Left hindlimb (tissue), 1 donor: ENCODE measurements at regions not wholly inside any gene's neighbourhood (a gene's known extent, or its start where the extent isn't known, plus 50 kb on each side); places are given as distances from the start of the nearest gene placed in this dataset.
"Not testable (repeated sequence)": the region's sequence is repeated elsewhere in the genome, so short reads cannot be mapped to it uniquely, and the experiment has no call there.

Experiments
- DNase-seq: peaks from one replicate; pipeline ENCODE4 v3.0.0-alpha.2; 2018

DNA sequence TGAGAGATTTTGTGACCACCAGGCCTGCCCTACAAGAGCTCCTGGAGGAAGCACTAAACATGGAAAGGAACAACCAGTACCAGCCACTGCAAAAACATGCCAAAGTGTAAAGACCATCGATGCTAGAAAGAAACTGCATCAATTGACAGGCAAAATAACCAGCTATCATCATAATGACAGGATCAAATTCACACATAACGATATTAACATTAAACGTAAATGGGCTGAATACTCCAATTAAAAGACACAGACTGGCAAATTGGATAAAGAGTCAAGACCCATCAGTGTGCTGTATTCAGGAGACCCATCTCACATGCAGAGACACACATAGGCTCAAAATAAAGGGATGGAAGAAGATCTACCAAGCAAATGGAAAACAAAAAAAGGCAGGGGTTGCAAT, 182.4 kb downstream of the PRELID2 start:
- not testable (repeated sequence) for DNase-seq

DNA sequence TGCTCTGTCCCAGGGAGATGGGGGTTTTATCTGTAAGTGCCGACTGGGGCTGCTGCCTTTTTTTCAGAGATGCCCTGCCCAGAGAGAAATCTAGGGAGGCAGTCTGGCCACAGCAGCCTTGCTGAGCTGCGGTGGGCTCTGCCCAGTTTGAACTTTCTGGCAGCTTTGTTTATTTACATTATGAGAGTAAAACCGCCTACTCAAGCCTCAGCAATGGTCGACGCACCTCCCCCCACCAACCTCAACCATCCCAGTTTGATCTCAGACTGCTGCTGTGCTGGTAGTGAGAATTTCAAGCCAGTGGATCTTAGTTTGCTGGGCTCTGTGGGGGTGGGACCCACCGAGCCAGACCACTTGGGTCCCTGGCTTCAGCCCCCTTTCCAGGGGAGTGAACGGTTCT, 188.0 kb downstream of the PRELID2 start:
- peak; percentile 51 for DNase-seq

DNA sequence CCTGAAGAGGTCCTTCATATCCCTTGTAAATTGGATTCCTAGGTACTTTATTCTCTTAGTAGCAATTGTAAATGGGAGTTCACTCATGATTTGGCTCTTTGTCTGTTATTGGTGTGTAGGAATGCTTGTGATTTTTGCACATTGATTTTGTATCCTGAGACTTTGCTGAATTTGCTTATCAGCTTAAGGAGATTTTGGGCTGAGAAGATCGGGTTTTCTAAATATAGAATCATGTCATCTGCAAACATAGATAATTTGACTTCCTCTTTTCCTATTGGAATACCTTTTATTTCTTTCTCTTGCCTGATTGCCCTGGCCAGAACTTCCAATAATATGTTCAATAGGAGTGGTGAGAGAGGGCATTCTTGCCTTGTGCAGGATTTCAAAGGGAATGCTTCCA, 191.9 kb downstream of the PRELID2 start:
- not testable (repeated sequence) for DNase-seq

DNA sequence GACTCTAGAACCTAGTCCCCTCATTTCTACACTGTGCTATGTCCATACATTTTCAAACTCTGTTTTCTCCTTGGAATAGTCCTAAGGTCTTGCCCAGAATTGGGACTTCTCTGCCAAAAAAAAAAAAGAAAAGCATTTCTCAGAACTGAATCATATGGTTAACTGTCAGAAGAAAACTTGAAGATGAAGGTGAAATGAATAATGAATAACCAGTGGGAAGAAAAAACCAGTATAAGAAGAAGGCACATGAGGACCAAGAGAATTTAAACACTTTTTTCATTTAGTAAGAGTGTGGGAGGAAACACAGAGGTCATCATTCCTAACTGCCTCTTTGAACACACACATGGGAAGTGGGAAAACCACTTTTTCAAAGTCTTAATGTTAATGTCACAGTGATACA, 197.7 kb downstream of the PRELID2 start:
- no peak for DNase-seq

DNA sequence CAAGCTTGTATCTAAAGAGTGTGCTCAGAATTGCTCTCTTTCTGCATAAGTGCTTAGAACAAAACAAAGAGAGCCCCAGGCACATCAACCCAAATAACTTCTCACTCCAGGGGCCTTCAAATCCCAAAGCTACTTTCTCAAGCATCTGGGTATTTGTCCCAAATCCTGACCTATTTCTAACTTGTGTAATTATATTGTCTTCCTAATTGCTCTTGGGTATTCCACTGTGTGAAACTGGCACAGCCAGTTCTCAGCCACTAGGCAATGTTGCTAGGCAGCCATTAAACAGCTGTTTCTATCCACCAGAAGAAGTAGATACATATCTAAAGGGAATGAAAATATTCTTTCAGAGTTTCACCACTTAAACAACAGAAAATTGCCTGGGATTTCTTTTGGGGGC, 198.8 kb downstream of the PRELID2 start:
- DNase-seq, result no peak

DNA sequence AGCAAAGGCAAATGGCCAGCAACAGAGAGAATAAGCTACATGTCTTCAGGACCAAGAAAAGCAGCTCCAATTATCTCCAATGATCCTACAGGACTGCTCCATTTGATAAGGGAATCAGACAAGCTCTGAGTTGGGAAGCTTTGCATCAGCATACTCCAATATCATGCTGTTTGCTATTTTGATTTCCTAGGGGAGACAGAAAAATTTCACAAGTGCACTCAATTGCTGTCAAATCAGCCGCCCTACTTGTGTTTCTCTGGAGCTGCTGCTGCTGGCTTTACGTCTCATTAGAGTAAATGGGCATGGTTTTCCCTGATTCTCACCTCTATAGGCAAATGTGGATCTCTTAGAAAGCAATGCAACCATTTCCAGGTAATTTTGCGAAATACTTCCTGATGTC, 201.7 kb downstream of the PRELID2 start:
- no peak for DNase-seq

DNA sequence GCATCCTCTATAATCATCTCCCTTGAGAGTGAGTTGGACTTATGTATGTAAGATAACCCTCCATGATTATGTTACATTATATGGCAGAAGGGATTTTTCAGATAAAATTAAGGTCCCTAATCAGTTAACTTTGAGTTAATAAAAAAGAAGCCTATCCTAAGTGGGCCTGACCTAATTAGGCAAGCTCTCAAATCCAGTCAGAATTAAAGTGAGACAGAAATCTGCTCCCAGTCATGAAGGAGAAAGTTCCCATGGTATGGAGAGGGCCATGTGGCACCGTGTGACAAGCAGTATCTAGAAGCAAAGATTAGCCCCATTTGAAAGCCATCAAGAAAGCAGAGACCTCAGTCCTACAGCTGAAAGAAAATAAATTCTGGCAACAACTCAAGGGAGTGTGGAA, 202.4 kb downstream of the PRELID2 start:
- no peak for DNase-seq

DNA sequence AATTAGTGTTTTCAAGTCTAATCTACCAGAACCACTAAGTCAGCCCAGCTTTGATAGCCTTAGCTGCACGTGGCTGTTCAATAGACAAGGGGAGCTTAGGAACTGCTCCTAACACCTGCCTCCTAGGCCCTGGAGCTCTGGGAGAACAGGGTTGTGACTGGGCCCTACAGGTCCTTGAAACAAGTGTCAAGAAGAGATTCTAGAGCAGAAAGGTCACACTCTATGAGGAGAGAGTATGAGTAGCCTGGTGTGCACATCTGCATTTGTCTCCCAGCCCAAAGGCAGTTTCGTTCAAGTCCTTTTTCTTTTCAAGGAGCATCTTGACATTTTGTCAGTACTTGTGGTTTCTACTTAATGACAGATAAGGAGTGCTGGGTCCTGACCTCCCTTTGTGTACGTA, 206.1 kb downstream of the PRELID2 start:
- DNase-seq, result no peak

DNA sequence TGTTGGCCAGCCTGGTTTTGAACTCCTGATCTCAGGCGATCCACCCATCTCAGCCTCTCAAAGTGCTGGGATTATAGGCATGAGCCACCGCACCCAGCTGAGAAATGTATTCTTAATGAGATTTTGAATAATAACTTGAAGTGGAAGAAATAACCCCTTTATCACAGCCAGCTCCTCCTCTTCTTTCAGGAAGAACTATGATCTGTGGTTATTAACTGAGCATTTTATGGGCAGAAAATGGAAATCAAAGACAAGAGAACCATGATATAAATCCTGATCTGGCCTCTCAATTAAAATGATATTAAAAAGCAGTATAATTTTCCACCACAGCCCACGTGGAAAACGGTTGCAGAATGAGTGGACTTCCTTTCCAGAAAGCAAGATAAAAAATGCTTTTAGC, 206.6 kb downstream of the PRELID2 start:
- no peak for DNase-seq

DNA sequence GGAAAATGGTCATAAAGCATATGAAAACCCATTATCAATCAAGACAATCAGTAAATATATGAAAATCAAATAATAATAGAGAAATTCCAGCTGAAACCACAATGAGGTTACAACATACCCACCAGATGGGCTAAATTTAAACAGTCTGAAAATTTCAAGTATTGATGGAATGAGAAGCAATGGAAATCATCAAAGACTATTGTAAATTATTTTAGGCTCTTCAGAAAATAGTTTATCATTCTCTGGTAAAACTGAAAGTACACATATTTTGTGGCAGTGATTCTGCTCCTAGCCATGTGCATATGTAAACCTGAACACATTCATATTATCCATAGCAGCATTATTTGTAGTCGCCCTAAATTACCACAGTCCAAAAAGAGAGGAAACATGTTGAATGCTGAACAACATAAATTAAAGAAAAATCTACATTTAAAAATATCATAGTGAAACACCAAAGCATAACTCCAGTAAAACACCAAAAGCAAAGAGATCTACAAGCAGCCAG, 215.3 kb downstream of the PRELID2 start:
- DNase-seq, result no peak

DNA sequence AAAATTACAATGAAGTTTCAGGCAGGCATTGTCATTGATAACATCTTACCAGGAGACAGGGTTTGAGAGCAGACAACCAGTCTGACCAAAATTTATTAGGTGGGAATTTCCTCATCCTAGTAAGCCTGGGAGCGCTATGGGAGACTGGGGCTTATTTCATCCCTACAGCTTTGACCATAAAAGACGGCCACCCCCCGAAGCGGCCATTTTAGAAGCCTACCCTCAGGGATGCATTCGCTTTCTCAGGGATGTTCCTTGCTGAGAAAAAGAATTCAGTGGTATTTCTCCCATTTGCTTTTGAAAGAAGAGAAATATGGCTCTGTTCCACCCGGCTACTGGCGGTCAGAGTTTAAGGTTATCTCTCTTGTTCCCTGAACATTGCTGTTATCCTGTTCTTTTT, 218.4 kb downstream of the PRELID2 start:
- not testable (repeated sequence) for DNase-seq

DNA sequence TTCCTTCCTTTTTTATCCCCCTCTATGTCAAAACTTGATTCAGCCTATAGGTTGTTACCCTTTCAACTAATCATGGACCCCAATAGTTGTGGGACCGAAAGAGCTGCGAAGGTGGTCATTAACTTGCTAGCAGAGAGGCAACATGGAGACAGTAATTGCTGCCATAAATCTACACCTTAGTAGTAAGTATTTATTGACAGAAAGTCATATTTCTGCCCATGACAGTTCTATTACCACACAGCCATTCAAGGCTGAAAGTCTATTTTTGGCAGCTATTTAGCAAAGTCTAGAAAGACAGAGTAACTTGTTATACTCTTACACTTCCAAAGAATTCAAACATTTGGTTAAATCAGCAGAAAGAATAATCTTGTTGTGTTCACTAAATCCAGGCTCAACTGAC, 236.2 kb downstream of the PRELID2 start:
- DNase-seq, result no peak

DNA sequence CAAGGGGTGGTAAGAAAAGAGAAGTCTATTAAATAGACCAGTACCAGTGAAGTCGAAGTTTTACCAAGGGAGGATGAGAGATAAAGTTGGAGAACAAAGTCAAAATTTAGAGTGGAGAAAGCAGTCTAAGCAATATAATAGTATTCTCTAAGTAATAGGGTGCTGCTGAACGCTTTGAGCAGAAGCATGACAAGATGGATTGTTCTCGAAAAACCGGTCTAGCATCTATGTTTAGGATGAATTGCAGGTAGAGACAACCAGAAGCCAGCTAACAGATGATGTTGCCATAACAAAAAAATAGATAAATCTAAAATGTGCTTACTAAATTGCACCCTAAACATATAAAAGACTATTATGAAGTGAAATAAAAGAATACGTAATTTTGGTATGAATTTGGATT, 237.0 kb downstream of the PRELID2 start:
- DNase-seq, result no peak

DNA sequence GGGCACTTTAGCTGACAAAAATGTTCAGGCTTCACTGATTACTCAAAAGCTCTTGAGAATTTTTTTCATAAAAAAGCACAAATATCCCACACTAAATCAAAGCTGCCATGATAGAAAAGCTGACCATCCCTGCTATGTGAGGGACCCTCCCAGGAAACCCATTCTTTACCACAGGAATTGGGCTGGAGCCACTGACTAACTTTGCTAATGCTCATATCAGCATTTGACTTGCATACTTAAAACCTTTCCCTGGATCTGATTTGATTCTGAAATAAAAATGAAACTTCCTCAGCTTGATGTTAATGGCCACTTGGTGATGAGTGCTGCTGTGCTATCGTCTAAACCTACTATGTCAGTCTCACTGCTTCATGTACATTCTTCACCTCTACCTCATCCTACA, 243.6 kb downstream of the PRELID2 start:
- DNase-seq, result no peak

DNA sequence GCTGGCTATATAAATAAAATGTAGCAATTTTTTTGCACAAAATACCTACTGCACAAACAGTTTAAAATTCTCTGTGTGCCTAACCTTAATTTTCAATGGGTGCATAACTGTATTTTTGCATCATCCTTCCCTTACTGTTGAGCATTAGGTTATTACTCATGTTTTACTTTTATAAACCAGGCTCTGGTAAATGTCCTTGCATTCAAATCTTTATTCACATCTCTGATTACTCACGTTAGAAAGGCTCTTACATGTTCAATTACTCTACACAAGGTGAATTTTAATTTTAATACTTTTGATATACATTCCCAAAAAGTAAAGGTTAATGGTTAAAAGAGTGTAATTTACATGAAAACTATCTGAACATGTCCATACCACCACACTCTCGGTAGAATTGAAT, 246.1 kb downstream of the PRELID2 start:
- DNase-seq, result no peak

DNA sequence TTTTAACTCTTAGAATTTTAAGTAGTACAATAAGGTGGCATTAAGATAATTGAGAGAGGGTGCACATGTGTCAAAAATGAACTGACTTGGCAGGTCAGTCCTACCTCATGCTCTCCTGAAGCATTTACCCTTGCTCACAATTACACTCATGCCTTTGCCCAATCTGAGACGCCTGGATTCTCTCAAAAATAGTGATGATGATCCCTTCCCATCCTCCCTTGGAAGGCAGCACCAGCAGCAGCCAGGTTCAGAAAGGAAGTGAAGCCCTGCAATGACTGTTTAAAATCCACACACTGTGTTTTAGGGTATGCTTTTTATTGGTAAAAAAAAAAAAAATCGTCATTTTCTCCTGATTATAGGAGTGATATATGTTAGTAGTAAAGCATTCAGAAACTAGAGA, 246.6 kb downstream of the PRELID2 start:
- DNase-seq, result no peak

DNA sequence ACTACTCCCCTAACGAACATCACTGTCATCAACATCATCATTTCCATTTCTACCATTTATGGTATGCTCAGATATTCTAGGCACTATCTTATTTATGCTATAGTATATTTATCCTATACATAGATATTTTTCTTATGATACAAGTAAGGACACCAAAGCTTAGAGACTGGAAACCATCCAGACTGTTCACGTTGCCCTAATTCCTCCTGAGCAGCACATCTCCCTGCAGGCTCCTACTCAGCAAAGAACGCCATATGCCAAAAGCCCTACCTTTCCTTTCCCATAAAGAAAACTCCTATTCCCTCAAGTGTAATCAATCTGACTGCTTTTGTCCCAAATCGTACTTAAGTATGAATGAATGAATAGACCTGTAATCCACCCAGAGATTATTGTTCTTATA, 247.0 kb downstream of the PRELID2 start:
- DNase-seq, result no peak

DNA sequence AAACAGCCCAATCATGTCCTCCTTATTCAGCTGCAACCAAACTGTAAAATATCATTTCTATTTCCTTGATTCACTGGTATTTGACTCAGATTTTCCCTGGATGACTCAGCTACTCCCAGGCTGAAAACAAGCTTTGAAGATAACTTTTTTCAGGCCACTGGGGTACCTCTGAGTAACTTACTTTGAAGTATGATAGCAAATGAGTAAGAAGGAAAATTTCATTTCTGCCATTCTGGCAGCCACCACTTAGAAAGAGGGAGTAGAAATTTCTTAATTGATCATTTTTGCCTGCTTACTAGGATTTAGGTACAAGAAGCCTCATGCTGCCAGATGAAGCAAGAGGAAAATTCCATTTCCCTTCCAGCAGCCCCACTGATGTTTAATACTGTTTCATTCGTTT, 247.4 kb downstream of the PRELID2 start:
- no peak for DNase-seq

DNA sequence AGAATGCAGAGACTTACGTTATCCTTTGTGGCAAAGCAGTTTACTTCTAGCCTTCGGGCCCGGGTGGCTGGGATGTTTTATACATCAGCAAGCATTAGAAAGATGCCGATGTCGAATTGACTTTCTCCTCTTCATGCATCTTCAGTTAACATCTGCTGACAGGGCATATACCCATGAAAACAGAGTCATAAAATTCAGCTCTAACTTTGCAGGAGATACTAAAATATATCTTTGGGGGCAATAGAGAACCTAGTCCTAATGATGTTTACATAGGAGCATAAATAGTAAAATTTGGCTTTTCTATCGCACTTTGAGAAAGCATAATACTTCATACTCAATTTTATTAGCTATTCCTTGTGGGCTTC, 247.9 kb downstream of the PRELID2 start:
- DNase-seq, result no peak

DNA sequence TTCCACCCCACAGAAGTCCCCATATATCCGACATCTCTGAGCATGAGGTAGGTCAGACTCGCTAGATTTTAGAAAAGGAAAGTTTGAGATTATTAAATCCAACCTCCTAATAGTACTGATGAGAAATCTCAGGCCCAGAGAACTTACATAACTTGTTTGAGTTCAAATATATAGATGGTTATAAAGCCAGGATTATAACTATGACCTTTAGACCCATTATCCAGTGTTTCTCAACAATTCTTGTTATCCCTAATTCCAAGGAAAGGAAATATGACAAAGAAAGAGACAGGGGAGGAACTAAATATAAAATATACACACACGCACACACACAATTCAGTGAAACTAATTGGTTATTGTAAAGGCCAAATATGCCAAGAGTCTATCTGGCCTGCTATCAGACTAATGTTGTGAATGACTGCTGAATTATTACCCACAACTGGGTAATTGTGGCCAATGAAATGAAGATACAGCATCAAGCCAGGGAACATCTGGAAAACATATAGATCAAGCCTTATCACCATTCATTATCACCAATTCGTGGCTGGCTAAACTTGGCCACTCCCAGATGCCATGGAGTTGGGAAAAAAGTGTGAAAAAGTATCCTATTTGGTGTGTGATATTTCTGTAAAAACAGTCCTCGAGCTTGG, 248.4 kb downstream of the PRELID2 start:
- no peak for DNase-seq

DNA sequence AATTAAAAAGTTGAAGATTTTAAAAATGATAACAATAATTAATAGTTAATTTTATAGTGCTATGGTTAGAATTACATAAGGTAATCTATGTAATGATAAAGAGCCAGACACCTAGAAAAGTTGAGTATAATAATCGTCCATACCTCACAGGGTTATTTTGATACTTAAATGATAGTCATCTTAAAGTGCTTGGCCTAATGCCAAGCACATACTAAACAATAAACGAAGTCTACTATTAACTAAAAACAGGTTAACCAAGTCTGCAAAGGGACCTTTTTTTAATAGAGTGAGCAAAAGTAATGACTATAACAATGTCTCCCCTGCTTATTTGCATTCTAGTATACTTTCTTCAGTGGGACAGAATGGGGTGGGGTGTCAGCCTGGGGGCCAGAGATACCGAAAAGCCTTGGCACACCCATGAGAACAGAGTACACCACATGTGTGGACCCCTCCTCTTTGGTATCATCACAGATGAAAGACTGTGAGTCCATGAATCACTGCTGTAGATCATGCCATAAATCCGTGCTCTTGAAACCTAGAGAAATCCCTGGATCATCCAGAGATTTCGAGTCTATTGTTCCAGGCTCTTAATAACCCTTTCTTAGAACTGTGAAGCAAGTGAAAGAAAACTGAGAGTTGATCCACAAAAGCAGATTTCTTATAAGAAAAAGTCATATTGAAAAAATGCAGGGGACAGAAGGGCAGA, 249.5 kb downstream of the PRELID2 start:
- no peak for DNase-seq

DNA sequence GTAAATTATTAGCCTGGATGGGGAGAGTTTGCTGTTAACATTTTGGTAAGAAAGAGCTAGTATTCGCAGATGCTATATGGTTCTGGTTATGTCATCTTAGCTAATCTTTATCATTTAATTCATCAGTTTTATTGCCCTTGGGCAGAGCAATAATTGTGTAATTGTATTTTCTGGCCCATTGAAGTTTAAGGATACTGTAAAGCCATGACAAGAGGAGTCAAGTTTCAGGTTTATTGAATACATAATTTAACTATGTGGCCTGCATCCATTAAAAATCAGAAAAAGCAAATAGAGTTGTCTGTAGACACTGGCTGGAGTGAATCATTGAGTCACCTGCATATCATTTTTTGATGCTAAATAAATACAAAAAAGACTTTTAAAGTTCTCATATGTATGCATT, 255.8 kb downstream of the PRELID2 start:
- DNase-seq, result no peak

DNA sequence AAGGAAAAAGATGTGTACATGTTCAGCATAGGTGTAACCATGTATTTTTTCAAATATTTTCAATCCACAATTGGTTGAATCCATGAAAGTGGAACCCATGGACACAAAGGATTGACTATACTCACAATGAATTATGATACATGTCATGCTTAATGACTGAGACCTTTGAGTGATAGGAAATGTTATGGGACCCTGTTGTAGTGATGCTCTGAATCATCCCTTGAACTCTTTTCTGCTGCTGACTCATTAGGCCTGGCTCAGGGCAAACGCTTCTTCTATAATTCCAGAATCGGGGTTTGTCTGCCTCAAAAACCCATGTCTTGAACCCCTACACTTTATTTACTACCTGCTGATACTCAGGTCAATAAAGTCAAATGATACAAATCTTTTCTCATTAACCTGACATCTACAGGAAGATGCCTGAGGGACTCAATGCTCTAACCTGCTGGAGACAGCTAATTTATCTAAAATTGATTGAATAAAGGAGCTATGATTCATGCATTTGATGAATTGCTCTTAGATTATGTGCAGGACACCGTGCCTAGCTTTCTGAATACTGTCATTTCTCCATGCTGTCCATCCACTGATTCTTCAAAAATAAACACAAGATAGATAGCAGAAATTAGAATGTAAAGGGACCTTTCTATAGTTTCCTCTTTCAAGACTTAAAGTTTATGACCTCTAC, 260.1 kb downstream of the PRELID2 start:
- DNase-seq, result no peak

DNA sequence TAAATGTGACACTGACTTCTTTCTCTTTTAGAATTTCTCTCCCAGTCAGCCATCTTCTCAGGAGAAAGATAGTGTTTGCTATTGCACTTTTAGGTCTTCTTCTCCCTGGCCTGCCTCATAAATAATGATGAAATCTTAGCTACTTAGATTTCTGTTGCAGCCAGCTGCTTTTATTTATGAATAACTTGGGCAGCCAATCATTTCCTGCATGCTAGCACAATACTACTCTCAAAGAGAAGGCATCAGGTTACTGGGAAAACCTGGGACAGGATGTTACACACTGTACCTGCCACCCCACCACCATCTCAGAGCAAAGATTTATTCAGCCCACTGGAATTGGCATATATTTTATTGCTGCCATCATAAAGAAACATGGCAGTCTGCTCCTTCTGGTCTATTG, 266.6 kb downstream of the PRELID2 start:
- DNase-seq, result no peak
